Endothelial cell of umbilical vein (primary cell): ENCODE measurements at regions not wholly inside any gene's neighbourhood (a gene's known extent, or its start where the extent isn't known, plus 50 kb on each side); places are given as distances from the start of the nearest gene placed in this dataset.

Experiments used
- BruUV-seq: library from RNA; stranded (reverse); fragments of 400-500 nt; replicated peaks from 2 replicates; lab custom pipeline; 2021; lab: Mats Ljungman, UMichigan
- CTCF ChIA-PET: fragments of 300-600, 350-600 bp; sonication (Branson Sonifier 250); formaldehyde crosslinking; loops from one replicate; lab custom pipeline; 2021; ENCODE audit warnings: antibody characterized with exemption, inconsistent platforms; lab: Charles Lee
- POLR2A ChIA-PET: fragments of 300-600, 350-600 bp; sonication (Branson Sonifier 250); formaldehyde crosslinking; loops from one replicate; lab custom pipeline; 2021; ENCODE audit warnings: antibody characterized with exemption, inconsistent platforms; lab: Charles Lee
- DNase-seq: peaks from one replicate; pipeline ENCODE4 v3.0.0-alpha.2; 2011; ENCODE audit warnings: low read depth, low spot score
- FAIRE-seq: peaks from 2 replicates; lab custom pipeline; 2011; peaks lifted over from hg19 to GRCh38; lab: Jason Lieb, UNC
- H2AFZ ChIP-seq: 2 replicates; pipeline ENCODE4 v1.6.0; 2012; ENCODE audit warnings: low read depth, low read length, control low read depth, inconsistent platforms
- H3K27ac ChIP-seq: 2 replicates; pipeline ENCODE4 v1.5.1; 2011; ENCODE audit warnings: low read depth, mild to moderate bottlenecking, control low read depth, low read length, moderate library complexity; ENCODE audit not compliant: insufficient read depth
- H3K27me3 ChIP-seq, 2 experiments: 2 replicates each; pipeline versions ENCODE4 v1.6.0 to v1.6.1; 2011; ENCODE audit warnings: low read length in 2 of 2, mixed read lengths in 1 of 2; ENCODE audit not compliant: control insufficient read depth in 2 of 2, insufficient read depth in 2 of 2
- H3K36me3 ChIP-seq, 2 experiments: 2 replicates in 1 of 2; 3 replicates in 1 of 2; pipeline ENCODE4 v1.5.1; 2011; ENCODE audit warnings: low read length in 2 of 2, mild to moderate bottlenecking in 1 of 2, moderate library complexity in 1 of 2; ENCODE audit not compliant: control insufficient read depth in 2 of 2, insufficient read depth in 2 of 2; ENCODE audit errors: extremely low read depth in 1 of 2
- H3K4me1 ChIP-seq: 3 replicates; pipeline ENCODE4 v1.5.1; 2011; ENCODE audit warnings: mild to moderate bottlenecking, low read length; ENCODE audit not compliant: control insufficient read depth, insufficient read depth; ENCODE audit errors: extremely low read depth
- H3K4me2 ChIP-seq: 2 replicates; pipeline ENCODE4 v1.6.1; 2011; ENCODE audit warnings: low read length, control low read depth, mixed read lengths; ENCODE audit not compliant: insufficient read depth
- H3K4me3 ChIP-seq, 3 experiments: fragments of 200-600 bp in 1 of 3; sonication (generic), shearing (Covaris generic) in 1 of 3; replicated peaks in 1 of 3; 2 replicates each; pipeline ENCODE4 v1.5.1; 2011 to 2016; ENCODE audit warnings: control low read depth in 3 of 3, low read length in 3 of 3, mild to moderate bottlenecking in 2 of 3, inconsistent platforms in 1 of 3, low read depth in 1 of 3, moderate library complexity in 1 of 3; ENCODE audit not compliant: insufficient read depth in 1 of 3
- H3K79me2 ChIP-seq: 2 replicates; pipeline ENCODE4 v1.6.0; 2012; ENCODE audit warnings: low read length, inconsistent platforms; ENCODE audit not compliant: control insufficient read depth, insufficient read depth
- H3K9ac ChIP-seq: replicated peaks from 2 replicates; pipeline ENCODE3; 2011; ENCODE audit warnings: low read length, control low read depth; ENCODE audit not compliant: insufficient read depth; ENCODE audit errors: extremely low read depth
- H3K9me1 ChIP-seq: replicated peaks from 3 replicates; pipeline ENCODE4 v1.6.0; 2011; ENCODE audit warnings: mild to moderate bottlenecking, low read length; ENCODE audit not compliant: control insufficient read depth, insufficient read depth; ENCODE audit errors: extremely low read depth
- H3K9me3 ChIP-seq: replicated peaks from 2 replicates; pipeline ENCODE4 v1.5.1; 2012; ENCODE audit warnings: low read length, inconsistent platforms; ENCODE audit not compliant: control insufficient read depth, insufficient read depth
- H4K20me1 ChIP-seq: replicated peaks from 2 replicates; pipeline ENCODE3; 2011; ENCODE audit warnings: mild to moderate bottlenecking, low read length; ENCODE audit not compliant: control insufficient read depth, insufficient read depth; ENCODE audit errors: extremely low read depth
- CTCF ChIP-seq, 2 donors: IDR thresholded peaks; 1 replicate in 1 of 2; 2 replicates in 1 of 2; pipeline ENCODE4 v1.5.1; 2011; ENCODE audit warnings: low read length in 2 of 2, mild to moderate bottlenecking in 2 of 2, moderate library complexity in 2 of 2, control low read depth in 1 of 2, inconsistent platforms in 1 of 2, low read depth in 1 of 2; ENCODE audit not compliant: insufficient read depth in 1 of 2; ENCODE audit errors: extremely low read depth in 1 of 2
- EZH2 ChIP-seq: IDR thresholded peaks from 2 replicates; pipeline ENCODE4 v1.6.1; 2012; ENCODE audit warnings: borderline replicate concordance, low read depth, mild to moderate bottlenecking, moderate library complexity, low read length, inconsistent platforms; ENCODE audit not compliant: severe bottlenecking
- FOS ChIP-seq: IDR thresholded peaks from 2 replicates; pipeline ENCODE4 v1.6.1; 2011; ENCODE audit warnings: mild to moderate bottlenecking, low read length, moderate library complexity, borderline replicate concordance; ENCODE audit not compliant: insufficient read depth
- GATA2 ChIP-seq: IDR thresholded peaks from 2 replicates; pipeline ENCODE4 v1.7.0; 2011; ENCODE audit warnings: low read depth, mild to moderate bottlenecking, moderate library complexity, mixed read lengths, low read length; ENCODE audit not compliant: insufficient read length, insufficient read depth
- JUN ChIP-seq: IDR thresholded peaks from 2 replicates; pipeline ENCODE4 v1.6.1; 2011; ENCODE audit warnings: borderline replicate concordance, low read depth; ENCODE audit not compliant: insufficient read length, insufficient read depth
- MAX ChIP-seq: IDR thresholded peaks from 2 replicates; pipeline ENCODE4 v1.6.1; 2011; ENCODE audit not compliant: insufficient read depth, insufficient read length
- MYC ChIP-seq: IDR thresholded peaks from one replicate; pipeline ENCODE4 v1.6.1; 2011; ENCODE audit warnings: mild to moderate bottlenecking, low read depth, low read length
- POLR2A ChIP-seq: IDR thresholded peaks from 2 replicates; pipeline ENCODE4 v1.6.1; 2012; ENCODE audit warnings: low read depth, mild to moderate bottlenecking, control low read depth, low read length
- POLR2AphosphoS5 ChIP-seq: IDR thresholded peaks from 2 replicates; pipeline ENCODE4 v1.6.1; 2012; ENCODE audit warnings: low read depth, mild to moderate bottlenecking, control low read depth, low read length, moderate library complexity; ENCODE audit not compliant: insufficient read depth
- dilution Hi-C: fragments of 300-500 bp; cut with MboI; formaldehyde crosslinking; loops from one replicate; pipeline ENCODE4 v1.15.0; 2019; ENCODE audit warnings: low sequenced_read_pairs; ENCODE audit not compliant: extremely low pct_ligation_motif_present
- intact Hi-C: fragments of 100-400 bp; cut with micrococcal nuclease; formaldehyde crosslinking; loops from one replicate; pipeline ENCODE4 v1.10.0; 2022

GRCh38 chr5:13214182-13214581 lies 730.3 kb downstream of the DNAH5 start:
- H3K79me2 ChIP-seq, result no peaks in the 10 kb centered on the region
- H3K9me3 ChIP-seq, result no peaks in the 10 kb centered on the region
- ChIA-PET CTCF (no interaction called here), POLR2A (no interaction called here)
- no peak overlapping the region for H3K4me3 ChIP-seq
- H3K27me3 ChIP-seq, result no peaks in the 10 kb centered on the region
- H3K36me3 ChIP-seq, result no peaks in the 10 kb centered on the region
- intact Hi-C loops (no loop called here), dilution Hi-C loops (no loop called here)
- TF ChIP-seq JUN (no peak), EZH2 (no peak), POLR2A (no peak), FOS (no peak), GATA2 (no peak), CTCF (IDR thresholded peaks at IDR 0.05; ENCODE audit: extremely low read depth in 1 of 2, insufficient read depth in 1 of 2, low read depth in 1 of 2, low read length in 2 of 2) (no peak), MAX (no peak), POLR2AphosphoS5 (no peak), MYC (no peak)
- no peaks in the 10 kb centered on the region for H3K9me1 ChIP-seq
- no peak overlapping the region for H2AFZ ChIP-seq
- H3K9ac ChIP-seq, result no peak overlapping the region
- H3K27ac ChIP-seq, result no peak overlapping the region
- no TSS peak for BruUV-seq
- DNase-seq, result no peak
- no peaks in the 10 kb centered on the region for H4K20me1 ChIP-seq
- H3K4me2 ChIP-seq, result no peak overlapping the region
- no peak for FAIRE-seq
- no peaks in the 10 kb centered on the region for H3K4me1 ChIP-seq
